Keratinocyte (primary cell): ENCODE measurements at regions not wholly inside any gene's neighbourhood (a gene's known extent, or its start where the extent isn't known, plus 50 kb on each side); places are given as distances from the start of the nearest gene placed in this dataset.

ENCODE experiments used
- DNase-seq: peaks from one replicate; pipeline ENCODE4 v3.0.0-alpha.2; 2011; ENCODE audit warnings: low read depth, missing footprints, low spot score
- FAIRE-seq: peaks from 2 replicates; lab custom pipeline; 2011; peaks lifted over from hg19 to GRCh38; lab: Jason Lieb, UNC
- H2AFZ ChIP-seq: 2 replicates; pipeline ENCODE4 v1.6.0; 2012; ENCODE audit warnings: low read length, control low read depth, inconsistent platforms; ENCODE audit not compliant: control insufficient read depth
- H3K27ac ChIP-seq: 2 replicates; pipeline ENCODE4 v1.5.1; 2011; ENCODE audit warnings: low read length; ENCODE audit not compliant: control insufficient read depth, insufficient read depth
- H3K27me3 ChIP-seq: 3 replicates; pipeline ENCODE4 v1.6.0; 2011; ENCODE audit warnings: low read length; ENCODE audit not compliant: control insufficient read depth, insufficient read depth; ENCODE audit errors: extremely low read depth
- H3K36me3 ChIP-seq, 2 experiments: 2 replicates in 1 of 2; 3 replicates in 1 of 2; pipeline ENCODE4 v1.5.1; 2011; ENCODE audit warnings: low read length in 2 of 2, mild to moderate bottlenecking in 1 of 2; ENCODE audit not compliant: control insufficient read depth in 2 of 2, insufficient read depth in 2 of 2; ENCODE audit errors: extremely low read depth in 1 of 2
- H3K4me1 ChIP-seq: 3 replicates; pipeline ENCODE4 v1.5.1; 2011; ENCODE audit warnings: low read length; ENCODE audit not compliant: control insufficient read depth, insufficient read depth; ENCODE audit errors: extremely low read depth
- H3K4me2 ChIP-seq: 3 replicates; pipeline ENCODE4 v1.6.0; 2011; ENCODE audit warnings: low read depth, low read length; ENCODE audit not compliant: control insufficient read depth, insufficient read depth; ENCODE audit errors: extremely low read depth
- H3K4me3 ChIP-seq, 3 experiments: fragments of 200-600 bp in 1 of 3; sonication (generic) in 1 of 3; 2 replicates in 2 of 3; 3 replicates in 1 of 3; pipeline ENCODE4 v1.5.1; 2011 to 2016; ENCODE audit warnings: low read length in 3 of 3, mild to moderate bottlenecking in 3 of 3, control low read depth in 2 of 3, inconsistent platforms in 1 of 3, low read depth in 1 of 3, mixed read lengths in 1 of 3, mixed run types in 1 of 3, moderate library complexity in 1 of 3; ENCODE audit not compliant: control insufficient read depth in 2 of 3, insufficient read depth in 2 of 3; ENCODE audit errors: extremely low read depth in 1 of 3
- H3K79me2 ChIP-seq: 2 replicates; pipeline ENCODE4 v1.6.0; 2012; ENCODE audit warnings: low read length; ENCODE audit not compliant: control insufficient read depth, insufficient read depth
- H3K9ac ChIP-seq: 3 replicates; pipeline ENCODE4 v1.6.0; 2011; ENCODE audit warnings: low read length; ENCODE audit not compliant: control insufficient read depth, insufficient read depth; ENCODE audit errors: extremely low read depth
- H3K9me1 ChIP-seq: 3 replicates; pipeline ENCODE4 v1.6.0; 2011; ENCODE audit warnings: low read length; ENCODE audit not compliant: control insufficient read depth, insufficient read depth; ENCODE audit errors: extremely low read depth
- H3K9me3 ChIP-seq: 2 replicates; pipeline ENCODE4 v1.5.1; 2012; ENCODE audit warnings: low read depth, low read length; ENCODE audit not compliant: control insufficient read depth
- H4K20me1 ChIP-seq: 3 replicates; pipeline ENCODE4 v1.6.0; 2011; ENCODE audit warnings: low read length; ENCODE audit not compliant: control insufficient read depth, insufficient read depth; ENCODE audit errors: extremely low read depth
- EZH2 ChIP-seq: IDR thresholded peaks from one replicate; pipeline ENCODE4 v1.6.1; 2012; ENCODE audit warnings: inconsistent platforms, mild to moderate bottlenecking, low read length, moderate library complexity
- dilution Hi-C: fragments of 300-500 bp; cut with MboI; formaldehyde crosslinking; loops from one replicate; pipeline ENCODE4 v1.7.0; 2020; ENCODE audit warnings: low sequenced_read_pairs; ENCODE audit not compliant: extremely low pct_ligation_motif_present
- TF ChIP-seq, protein P1 (sequence below), 3 experiments: IDR thresholded peaks in 1 of 3; conservative IDR thresholded peaks in 1 of 3; optimal IDR thresholded peaks in 1 of 3; 2 replicates in 2 of 3; 3 replicates in 1 of 3; pipeline versions ENCODE3 to v1.5.1; 2011; ENCODE audit warnings: low read length in 3 of 3, mild to moderate bottlenecking in 3 of 3, moderate library complexity in 2 of 3, control low read depth in 1 of 3, inconsistent platforms in 1 of 3; ENCODE audit not compliant: insufficient read depth in 2 of 3; ENCODE audit errors: extremely low read depth in 1 of 3

DNA sequence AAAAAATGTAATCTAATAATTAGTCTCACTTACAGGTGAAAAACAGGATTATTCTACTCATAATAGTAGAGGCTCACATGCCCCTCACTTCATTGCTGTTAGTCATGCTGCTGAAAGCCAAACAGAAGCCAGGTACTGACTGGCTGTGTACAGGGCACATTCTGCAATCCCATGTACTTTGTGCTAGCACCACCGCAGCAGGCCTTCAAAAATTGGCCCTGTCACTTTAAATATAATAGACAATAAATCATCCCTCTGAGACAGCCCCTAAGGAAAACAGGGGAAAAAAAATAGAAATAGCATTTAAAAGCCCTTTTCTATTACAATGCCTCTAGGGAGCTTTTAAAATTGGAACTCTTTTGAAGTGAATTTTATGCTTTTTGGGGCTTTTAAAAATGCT lies 723.8 kb downstream of the TUSC7 start:
- Histone ChIP-seq H3K9me3 (no peaks in the 10 kb centered on the region), H3K4me2 (no peak overlapping the region), H3K27me3 (no peaks in the 10 kb centered on the region), H3K36me3 (no peaks in the 10 kb centered on the region), H3K9ac (no peak overlapping the region), H3K9me1 (no peaks in the 10 kb centered on the region), H3K4me3 (no peak overlapping the region), H3K4me1 (no peaks in the 10 kb centered on the region), H4K20me1 (no peaks in the 10 kb centered on the region), H3K27ac (no peak overlapping the region), H3K79me2 (no peaks in the 10 kb centered on the region), H2AFZ (no peak overlapping the region)
- dilution Hi-C loops: no loop called here
- FAIRE-seq (no peak), DNase-seq (no peak)
- TF ChIP-seq, protein P1, sequence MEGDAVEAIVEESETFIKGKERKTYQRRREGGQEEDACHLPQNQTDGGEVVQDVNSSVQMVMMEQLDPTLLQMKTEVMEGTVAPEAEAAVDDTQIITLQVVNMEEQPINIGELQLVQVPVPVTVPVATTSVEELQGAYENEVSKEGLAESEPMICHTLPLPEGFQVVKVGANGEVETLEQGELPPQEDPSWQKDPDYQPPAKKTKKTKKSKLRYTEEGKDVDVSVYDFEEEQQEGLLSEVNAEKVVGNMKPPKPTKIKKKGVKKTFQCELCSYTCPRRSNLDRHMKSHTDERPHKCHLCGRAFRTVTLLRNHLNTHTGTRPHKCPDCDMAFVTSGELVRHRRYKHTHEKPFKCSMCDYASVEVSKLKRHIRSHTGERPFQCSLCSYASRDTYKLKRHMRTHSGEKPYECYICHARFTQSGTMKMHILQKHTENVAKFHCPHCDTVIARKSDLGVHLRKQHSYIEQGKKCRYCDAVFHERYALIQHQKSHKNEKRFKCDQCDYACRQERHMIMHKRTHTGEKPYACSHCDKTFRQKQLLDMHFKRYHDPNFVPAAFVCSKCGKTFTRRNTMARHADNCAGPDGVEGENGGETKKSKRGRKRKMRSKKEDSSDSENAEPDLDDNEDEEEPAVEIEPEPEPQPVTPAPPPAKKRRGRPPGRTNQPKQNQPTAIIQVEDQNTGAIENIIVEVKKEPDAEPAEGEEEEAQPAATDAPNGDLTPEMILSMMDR (optimal IDR thresholded peaks at IDR 0.05 in 1 of 3, IDR thresholded peaks at IDR 0.05 in 1 of 3, conservative IDR thresholded peaks at IDR 0.05 in 1 of 3; ENCODE audit: extremely low read depth in 1 of 3, insufficient read depth in 2 of 3, low read length in 3 of 3): no peak
- no peak for TF ChIP-seq EZH2

DNA sequence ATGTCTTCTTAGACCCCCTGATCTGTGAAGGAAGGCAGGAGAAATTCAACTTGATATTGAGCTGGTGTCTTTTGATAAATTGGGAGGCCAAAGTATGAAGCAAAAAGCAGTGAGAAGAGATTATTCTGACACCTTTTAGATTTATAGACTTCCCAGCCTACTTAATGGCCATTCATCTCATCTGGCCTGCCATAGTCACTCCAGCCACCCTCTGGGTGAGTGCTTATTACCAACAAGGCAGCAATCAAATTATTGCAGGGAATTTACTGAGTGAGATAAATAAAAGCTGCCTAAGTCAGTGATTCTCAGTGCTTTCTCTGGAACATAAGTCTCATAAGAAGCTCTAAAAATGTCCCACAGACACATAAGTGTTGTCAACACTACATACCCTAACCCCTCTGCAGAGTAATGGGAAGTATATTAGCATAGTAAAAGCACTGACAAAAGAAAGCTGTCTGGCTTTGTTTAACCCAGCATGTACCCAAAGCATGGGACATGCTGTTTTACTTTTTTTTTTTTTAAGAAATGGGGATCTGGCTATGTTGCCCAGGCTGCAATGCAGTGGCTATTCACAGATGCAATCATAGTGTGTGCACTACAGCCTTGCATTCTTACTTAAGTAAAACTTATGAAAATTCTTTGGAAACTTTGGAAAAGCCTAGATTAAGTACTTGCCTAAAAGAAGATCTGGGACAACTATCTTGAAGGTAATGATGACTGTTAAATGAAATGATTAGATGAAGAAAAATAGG lies 725.3 kb downstream of the TUSC7 start:
- FAIRE-seq (no peak), DNase-seq (no peak)
- no peak overlapping the region for H3K4me2 ChIP-seq
- dilution Hi-C loops: no loop called here
- H3K9ac ChIP-seq: no peak overlapping the region
- no peaks in the 10 kb centered on the region for H3K79me2 ChIP-seq
- no peaks in the 10 kb centered on the region for H3K9me1 ChIP-seq
- no peak overlapping the region for H2AFZ ChIP-seq
- no peak overlapping the region for H3K4me3 ChIP-seq
- no peak overlapping the region for H3K27ac ChIP-seq
- no peaks in the 10 kb centered on the region for H3K27me3 ChIP-seq
- no peak for TF ChIP-seq EZH2
- TF ChIP-seq, protein P1 (optimal IDR thresholded peaks at IDR 0.05 in 1 of 3, IDR thresholded peaks at IDR 0.05 in 1 of 3, conservative IDR thresholded peaks at IDR 0.05 in 1 of 3; ENCODE audit: extremely low read depth in 1 of 3, insufficient read depth in 2 of 3, low read length in 3 of 3): no peak
- no peaks in the 10 kb centered on the region for H3K9me3 ChIP-seq
- no peaks in the 10 kb centered on the region for H3K36me3 ChIP-seq
- no peaks in the 10 kb centered on the region for H3K4me1 ChIP-seq
- H4K20me1 ChIP-seq: no peaks in the 10 kb centered on the region
